Activated CD4-positive, alpha-beta memory T cell treated with anti-CD3 and anti-CD28 coated beads for 36 hours (primary cell): ENCODE measurements at regions not wholly inside any gene's neighbourhood (a gene's known extent, or its start where the extent isn't known, plus 50 kb on each side); places are given as distances from the start of the nearest gene placed in this dataset.
"Not testable (repeated sequence)": the region's sequence is repeated elsewhere in the genome, so short reads cannot be mapped to it uniquely, and the experiment has no call there.

ENCODE experiments used
- CTCF ChIA-PET: fragments of 350-600 bp; sonication (Branson Sonifier 250); formaldehyde crosslinking; loops from one replicate; lab custom pipeline; 2021; ENCODE audit warnings: antibody characterized with exemption, inconsistent platforms; lab: Charles Lee
- POLR2A ChIA-PET: fragments of 350-600 bp; sonication (Branson Sonifier 250); formaldehyde crosslinking; loops from one replicate; lab custom pipeline; 2021; ENCODE audit warnings: antibody characterized with exemption; lab: Charles Lee
- DNase-seq: peaks from one replicate; pipeline ENCODE4 v3.0.0-alpha.2; 2020
- H3K27ac Mint-ChIP-seq: one replicate; pipeline ENCODE4 v1.8.0; 2021; ENCODE audit warnings: mixed read lengths
- H3K27me3 Mint-ChIP-seq: one replicate; pipeline ENCODE4 v1.8.0; 2021; ENCODE audit warnings: mixed read lengths
- H3K36me3 Mint-ChIP-seq: one replicate; pipeline ENCODE4 v1.8.0; 2021; ENCODE audit warnings: mixed read lengths
- H3K4me1 Mint-ChIP-seq: one replicate; pipeline ENCODE4 v1.8.0; 2021; ENCODE audit warnings: low read depth, mixed read lengths
- H3K4me3 Mint-ChIP-seq: one replicate; pipeline ENCODE4 v1.8.0; 2021; ENCODE audit warnings: mild to moderate bottlenecking, mixed read lengths
- H3K9me3 Mint-ChIP-seq: one replicate; pipeline ENCODE4 v1.8.0; 2021; ENCODE audit warnings: mixed read lengths
- intact Hi-C: fragments of 100-400 bp; cut with micrococcal nuclease; formaldehyde crosslinking; loops from one replicate; pipeline ENCODE4 v1.15.1; 2023

- Mint-ChIP-seq H3K27ac (no peak overlapping the region), H3K4me1 (no peaks in the 10 kb centered on the region), H3K4me3 (no peak overlapping the region), H3K27me3 (no peaks in the 10 kb centered on the region), H3K9me3 (peaks cover 5% of the 10 kb centered on the region), H3K36me3 (no peaks in the 10 kb centered on the region)
- intact Hi-C loops: no loop called here
- POLR2A ChIA-PET: no interaction called here
- no peak for DNase-seq
- CTCF ChIA-PET: no interaction called here
These were observed 359.2 kb downstream of the PRR16 start for GRCh38 chr5:120823328-120823727.

GRCh38 chr5:120831646-120832045, 367.5 kb downstream of the PRR16 start:
- H3K4me1 Mint-ChIP-seq, H3K27me3 Mint-ChIP-seq, H3K4me3 Mint-ChIP-seq, intact Hi-C loops, DNase-seq, H3K27ac Mint-ChIP-seq, H3K36me3 Mint-ChIP-seq, H3K9me3 Mint-ChIP-seq, POLR2A ChIA-PET, CTCF ChIA-PET: not testable (repeated sequence)

GRCh38 chr5:120841830-120842229, 377.7 kb downstream of the PRR16 start:
- intact Hi-C loops: no loop called here
- Mint-ChIP-seq H3K27me3 (no peaks in the 10 kb centered on the region), H3K36me3 (no peaks in the 10 kb centered on the region), H3K4me1 (no peaks in the 10 kb centered on the region), H3K4me3 (no peak overlapping the region), H3K9me3 (peaks cover 3% of the 10 kb centered on the region), H3K27ac (no peak overlapping the region)
- ChIA-PET POLR2A (no interaction called here), CTCF (no interaction called here)
- no peak for DNase-seq

- H3K27ac Mint-ChIP-seq: no peak overlapping the region
- CTCF ChIA-PET: no interaction called here
- no peak for DNase-seq
- H3K27me3 Mint-ChIP-seq: no peaks in the 10 kb centered on the region
- H3K9me3 Mint-ChIP-seq: peaks cover 3% of the 10 kb centered on the region
- H3K36me3 Mint-ChIP-seq: no peaks in the 10 kb centered on the region
- H3K4me3 Mint-ChIP-seq: no peak overlapping the region
- H3K4me1 Mint-ChIP-seq: no peaks in the 10 kb centered on the region
- POLR2A ChIA-PET: no interaction called here
- intact Hi-C loops: no loop called here
These were observed 379.4 kb downstream of the PRR16 start for GRCh38 chr5:120843390-120843980.

GRCh38 chr5:120848883-120849282, 384.8 kb downstream of the PRR16 start:
- intact Hi-C loops: no loop called here
- H3K27ac Mint-ChIP-seq: no peak overlapping the region
- H3K27me3 Mint-ChIP-seq: no peaks in the 10 kb centered on the region
- no peak for DNase-seq
- ChIA-PET CTCF (no interaction called here), POLR2A (no interaction called here)
- peaks cover 8% of the 10 kb centered on the region for H3K9me3 Mint-ChIP-seq
- no peaks in the 10 kb centered on the region for H3K36me3 Mint-ChIP-seq
- no peaks in the 10 kb centered on the region for H3K4me1 Mint-ChIP-seq
- H3K4me3 Mint-ChIP-seq: no peak overlapping the region

- ChIA-PET POLR2A (no interaction called here), CTCF (no interaction called here)
- no peaks in the 10 kb centered on the region for H3K27me3 Mint-ChIP-seq
- H3K4me1 Mint-ChIP-seq: no peaks in the 10 kb centered on the region
- H3K27ac Mint-ChIP-seq: no peak overlapping the region
- intact Hi-C loops: no loop called here
- no peaks in the 10 kb centered on the region for H3K36me3 Mint-ChIP-seq
- H3K4me3 Mint-ChIP-seq: no peak overlapping the region
- H3K9me3 Mint-ChIP-seq: peaks cover 5% of the 10 kb centered on the region
- DNase-seq: no peak
These were observed 388.2 kb downstream of the PRR16 start for GRCh38 chr5:120852222-120852860.

GRCh38 chr5:120866997-120867396, 402.9 kb downstream of the PRR16 start:
- intact Hi-C loops: no loop called here
- Mint-ChIP-seq H3K36me3 (no peaks in the 10 kb centered on the region), H3K27me3 (no peaks in the 10 kb centered on the region), H3K9me3 (peaks cover 2% of the 10 kb centered on the region), H3K4me1 (no peaks in the 10 kb centered on the region), H3K4me3 (no peak overlapping the region), H3K27ac (no peak overlapping the region)
- POLR2A ChIA-PET: no interaction called here
- no peak for DNase-seq
- CTCF ChIA-PET: no interaction called here

- no peaks in the 10 kb centered on the region for H3K4me1 Mint-ChIP-seq
- POLR2A ChIA-PET: no interaction called here
- intact Hi-C loops: no loop called here
- H3K27me3 Mint-ChIP-seq: no peaks in the 10 kb centered on the region
- no peak overlapping the region for H3K4me3 Mint-ChIP-seq
- H3K27ac Mint-ChIP-seq: no peak overlapping the region
- DNase-seq: no peak
- H3K36me3 Mint-ChIP-seq: no peaks in the 10 kb centered on the region
- H3K9me3 Mint-ChIP-seq: peaks cover 2% of the 10 kb centered on the region
- CTCF ChIA-PET: no interaction called here
These were observed 405.7 kb downstream of the PRR16 start for GRCh38 chr5:120869831-120870230.

GRCh38 chr5:120872297-120872696, 408.2 kb downstream of the PRR16 start:
- no peak overlapping the region for H3K4me3 Mint-ChIP-seq
- no peak for DNase-seq
- no peaks in the 10 kb centered on the region for H3K36me3 Mint-ChIP-seq
- peaks cover 2% of the 10 kb centered on the region for H3K9me3 Mint-ChIP-seq
- H3K4me1 Mint-ChIP-seq: no peaks in the 10 kb centered on the region
- no peak overlapping the region for H3K27ac Mint-ChIP-seq
- POLR2A ChIA-PET: no interaction called here
- H3K27me3 Mint-ChIP-seq: no peaks in the 10 kb centered on the region
- intact Hi-C loops: no loop called here
- CTCF ChIA-PET: no interaction called here

GRCh38 chr5:120873083-120873482, 409.0 kb downstream of the PRR16 start:
- H3K36me3 Mint-ChIP-seq: no peaks in the 10 kb centered on the region
- no peak overlapping the region for H3K4me3 Mint-ChIP-seq
- H3K4me1 Mint-ChIP-seq: no peaks in the 10 kb centered on the region
- ChIA-PET CTCF (no interaction called here), POLR2A (no interaction called here)
- H3K9me3 Mint-ChIP-seq: peaks cover 2% of the 10 kb centered on the region
- intact Hi-C loops: no loop called here
- no peaks in the 10 kb centered on the region for H3K27me3 Mint-ChIP-seq
- H3K27ac Mint-ChIP-seq: no peak overlapping the region
- no peak for DNase-seq

GRCh38 chr5:120874081-120874862, 410.2 kb downstream of the PRR16 start:
- Mint-ChIP-seq H3K4me3 (no peak overlapping the region), H3K27ac (no peak overlapping the region)

DNA sequence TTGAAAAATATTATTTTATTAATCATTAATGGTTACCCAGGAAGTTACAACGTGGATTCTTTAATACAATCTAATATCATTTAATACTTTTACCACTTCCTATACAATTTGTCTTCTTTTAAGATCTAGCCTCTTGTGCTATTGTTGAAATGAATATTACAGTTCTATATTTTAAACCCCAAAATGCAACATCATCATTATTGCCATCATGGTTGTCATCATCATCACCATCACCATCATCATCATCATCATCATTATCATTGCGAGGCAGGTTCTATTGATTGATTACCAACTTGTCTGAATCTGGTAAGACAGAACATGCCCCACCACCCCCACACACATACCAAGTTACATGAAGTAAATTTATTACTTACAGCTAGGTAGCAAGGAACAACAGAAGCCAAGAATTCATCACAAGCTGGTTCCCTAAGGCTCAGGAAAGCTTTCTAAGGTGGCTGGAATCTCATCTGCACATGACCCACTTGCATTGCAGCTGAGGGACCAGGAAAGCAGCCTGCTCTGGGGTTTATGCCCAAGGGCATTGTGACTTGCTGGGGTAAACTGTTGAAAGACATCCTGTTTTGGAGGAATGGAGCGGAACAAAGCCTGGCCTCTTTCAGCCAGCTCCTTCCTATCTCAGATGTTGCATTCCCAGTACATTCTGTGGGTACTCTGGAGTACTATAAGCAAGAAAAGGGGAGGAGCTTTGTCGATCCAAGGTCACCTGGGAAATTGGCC, 418.1 kb downstream of the PRR16 start:
- DNase-seq: no peak
- no peaks in the 10 kb centered on the region for H3K36me3 Mint-ChIP-seq
- POLR2A ChIA-PET: no interaction called here
- no peaks in the 10 kb centered on the region for H3K4me1 Mint-ChIP-seq
- peaks cover 2% of the 10 kb centered on the region for H3K9me3 Mint-ChIP-seq
- no peaks in the 10 kb centered on the region for H3K27me3 Mint-ChIP-seq
- H3K27ac Mint-ChIP-seq: no peak overlapping the region
- intact Hi-C loops: no loop called here
- H3K4me3 Mint-ChIP-seq: no peak overlapping the region
- CTCF ChIA-PET: no interaction called here

More at GRCh38 chr5:120874081-120874862, 410.2 kb downstream of the PRR16 start:
- CTCF ChIA-PET: no interaction called here
- H3K4me1 Mint-ChIP-seq: no peaks in the 10 kb centered on the region
- no peaks in the 10 kb centered on the region for H3K27me3 Mint-ChIP-seq
- POLR2A ChIA-PET: no interaction called here
- no peak for DNase-seq
- intact Hi-C loops: no loop called here
- no peaks in the 10 kb centered on the region for H3K36me3 Mint-ChIP-seq
- H3K9me3 Mint-ChIP-seq: peaks cover 2% of the 10 kb centered on the region
